CD4-positive, alpha-beta memory T cell (primary cell): ENCODE measurements at regions not wholly inside any gene's neighbourhood (a gene's known extent, or its start where the extent isn't known, plus 50 kb on each side); places are given as distances from the start of the nearest gene placed in this dataset.

Experiments
- CTCF ChIA-PET: fragments of 350-600 bp; sonication (Branson Sonifier 250); formaldehyde crosslinking; loops from one replicate; lab custom pipeline; 2021; ENCODE audit warnings: inconsistent platforms; ENCODE audit not compliant: partially characterized antibody; lab: Charles Lee
- POLR2A ChIA-PET: fragments of 350-600 bp; sonication (Branson Sonifier 250); formaldehyde crosslinking; loops from one replicate; lab custom pipeline; 2021; ENCODE audit not compliant: partially characterized antibody; lab: Charles Lee
- DNase-seq, 5 donors: peaks; one replicate each; pipeline versions ENCODE4 v3.0.0 to v3.0.0-alpha.2; 2020 to 2022; ENCODE audit warnings: mixed read lengths in 1 of 5
- H3K27ac ChIP-seq: one replicate; pipeline ENCODE4 v1.7.0; 2013; ENCODE audit warnings: low read depth, low read length
- H3K27me3 ChIP-seq: 2 replicates; pipeline ENCODE4 v1.7.0; 2013; ENCODE audit warnings: mild to moderate bottlenecking, low read length, moderate library complexity; ENCODE audit not compliant: insufficient read depth
- H3K36me3 ChIP-seq: 2 replicates; pipeline ENCODE4 v1.7.0; 2013; ENCODE audit warnings: mild to moderate bottlenecking, low read length, moderate library complexity; ENCODE audit not compliant: insufficient read depth
- H3K4me1 ChIP-seq: 2 replicates; pipeline ENCODE4 v1.7.0; 2013; ENCODE audit warnings: mild to moderate bottlenecking, low read length, moderate library complexity; ENCODE audit not compliant: insufficient read depth
- H3K4me3 ChIP-seq, 2 donors: one replicate each; pipeline ENCODE4 v1.7.0; 2013; ENCODE audit warnings: low read length in 2 of 2, mild to moderate bottlenecking in 1 of 2
- H3K9me3 ChIP-seq, 2 donors: one replicate each; pipeline ENCODE4 v1.7.0; 2013; ENCODE audit warnings: low read length in 2 of 2, control low read depth in 1 of 2; ENCODE audit not compliant: control insufficient read depth in 1 of 2
- H3K27ac Mint-ChIP-seq, 7 donors: one replicate each; pipeline ENCODE4 v1.8.0; 2020 to 2021; ENCODE audit warnings: mixed read lengths in 7 of 7, mild to moderate bottlenecking in 6 of 7, inconsistent platforms in 3 of 7, moderate library complexity in 3 of 7
- H3K27me3 Mint-ChIP-seq, 2 donors: one replicate each; pipeline ENCODE4 v1.8.0; 2020 to 2021; ENCODE audit warnings: mixed read lengths in 2 of 2
- H3K36me3 Mint-ChIP-seq, 2 donors: one replicate each; pipeline ENCODE4 v1.8.0; 2020 to 2021; ENCODE audit warnings: mixed read lengths in 2 of 2, inconsistent platforms in 1 of 2, mild to moderate bottlenecking in 1 of 2
- H3K4me1 Mint-ChIP-seq, 4 donors: one replicate each; pipeline ENCODE4 v1.8.0; 2020 to 2021; ENCODE audit warnings: mixed read lengths in 4 of 4, mild to moderate bottlenecking in 1 of 4
- H3K4me3 Mint-ChIP-seq, 8 donors: one replicate each; pipeline ENCODE4 v1.8.0; 2020 to 2021; ENCODE audit warnings: mixed read lengths in 8 of 8, mild to moderate bottlenecking in 7 of 8, moderate library complexity in 6 of 8, inconsistent platforms in 3 of 8
- H3K9me3 Mint-ChIP-seq, 8 donors: one replicate each; pipeline ENCODE4 v1.8.0; 2020 to 2021; ENCODE audit warnings: mixed read lengths in 8 of 8, mild to moderate bottlenecking in 5 of 8, inconsistent platforms in 3 of 8, moderate library complexity in 1 of 8
- intact Hi-C: fragments of 100-400 bp; cut with micrococcal nuclease; formaldehyde crosslinking; loops from one replicate; pipeline ENCODE4 v1.15.1; 2023

DNA sequence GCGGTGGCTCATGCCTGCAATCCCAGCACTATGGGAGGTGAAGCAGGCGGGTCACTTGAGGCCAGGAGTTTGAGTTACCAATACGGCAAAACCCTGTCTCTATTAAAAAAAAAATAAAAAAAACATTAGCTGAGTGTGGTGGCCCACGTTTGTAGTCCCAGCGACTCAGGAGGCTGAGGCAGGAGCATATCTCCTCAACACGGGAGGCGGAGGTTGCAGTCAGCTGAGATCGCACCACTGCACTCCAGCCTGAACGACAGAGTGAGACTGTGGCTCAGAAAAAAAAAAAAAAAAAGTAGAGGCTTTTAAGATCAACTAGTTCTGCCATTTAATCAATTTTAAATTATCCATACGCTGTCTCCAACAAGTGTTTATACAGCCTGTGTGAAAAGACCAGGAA, 1130.3 kb downstream of the PCDH9 start:
- H3K9me3 ChIP-seq: no peaks in the 10 kb centered on the region
- H3K36me3 Mint-ChIP-seq: no peaks in the 10 kb centered on the region
- H3K27ac ChIP-seq: no peak overlapping the region
- H3K4me1 Mint-ChIP-seq: no peaks in the 10 kb centered on the region
- no peak overlapping the region for H3K27ac Mint-ChIP-seq
- intact Hi-C loops: no loop called here
- no peak overlapping the region for H3K4me3 Mint-ChIP-seq
- H3K4me3 ChIP-seq: no peak overlapping the region
- no peaks in the 10 kb centered on the region for H3K4me1 ChIP-seq
- H3K9me3 Mint-ChIP-seq: peaks cover 0 to 12% (median 3%) of the 10 kb centered on the region in 8 donors
- no peak for DNase-seq
- POLR2A ChIA-PET: no interaction called here
- no peaks in the 10 kb centered on the region for H3K36me3 ChIP-seq
- no peaks in the 10 kb centered on the region for H3K27me3 Mint-ChIP-seq
- CTCF ChIA-PET: no interaction called here
- H3K27me3 ChIP-seq: no peaks in the 10 kb centered on the region

GRCh38 chr13:66098931-66099628, 1131.1 kb downstream of the PCDH9 start:
- no peaks in the 10 kb centered on the region for H3K4me1 Mint-ChIP-seq
- POLR2A ChIA-PET: no interaction called here
- DNase-seq: no peak
- Histone ChIP-seq H3K4me1 (no peaks in the 10 kb centered on the region), H3K27ac (no peak overlapping the region), H3K9me3 (no peaks in the 10 kb centered on the region), H3K4me3 (no peak overlapping the region), H3K36me3 (no peaks in the 10 kb centered on the region), H3K27me3 (no peaks in the 10 kb centered on the region)
- no peaks in the 10 kb centered on the region for H3K27me3 Mint-ChIP-seq
- no peak overlapping the region for H3K4me3 Mint-ChIP-seq
- CTCF ChIA-PET: no interaction called here
- peaks cover 0 to 13% (median 3%) of the 10 kb centered on the region in 8 donors for H3K9me3 Mint-ChIP-seq
- intact Hi-C loops: no loop called here
- H3K27ac Mint-ChIP-seq: no peak overlapping the region
- H3K36me3 Mint-ChIP-seq: no peaks in the 10 kb centered on the region

DNA sequence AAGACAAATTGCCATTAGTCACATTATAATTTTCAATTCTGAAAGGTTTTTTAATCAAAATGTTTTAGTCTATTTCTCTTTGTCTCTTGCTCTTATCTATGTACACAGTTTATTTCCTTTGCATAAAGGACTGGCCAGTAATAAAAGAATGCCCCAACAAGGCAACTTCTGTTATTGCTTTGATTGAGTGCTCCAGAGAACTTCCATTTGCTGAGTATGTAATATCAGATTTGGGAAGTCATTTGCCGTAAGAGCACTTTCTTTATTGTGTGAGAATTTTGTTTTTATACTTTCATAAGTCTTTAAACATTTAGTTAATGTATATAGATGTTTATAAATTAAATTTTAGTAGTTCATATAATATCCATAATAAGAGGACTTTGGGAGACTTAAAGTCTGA, 1140.4 kb downstream of the PCDH9 start:
- no peak for DNase-seq
- H3K36me3 ChIP-seq: no peaks in the 10 kb centered on the region
- Mint-ChIP-seq H3K36me3 (no peaks in the 10 kb centered on the region), H3K4me1 (no peaks in the 10 kb centered on the region), H3K27me3 (no peaks in the 10 kb centered on the region), H3K9me3 (peaks cover 0 to 19% (median 5%) of the 10 kb centered on the region in 8 donors), H3K4me3 (no peak overlapping the region), H3K27ac (no peak overlapping the region)
- H3K27me3 ChIP-seq: no peaks in the 10 kb centered on the region
- no peak overlapping the region for H3K4me3 ChIP-seq
- POLR2A ChIA-PET: no interaction called here
- no peaks in the 10 kb centered on the region for H3K4me1 ChIP-seq
- no peaks in the 10 kb centered on the region for H3K9me3 ChIP-seq
- CTCF ChIA-PET: no interaction called here
- intact Hi-C loops: no loop called here
- no peak overlapping the region for H3K27ac ChIP-seq

- Mint-ChIP-seq H3K27ac (no peak overlapping the region), H3K9me3 (peaks cover 0 to 18% (median 6%) of the 10 kb centered on the region in 8 donors), H3K36me3 (no peaks in the 10 kb centered on the region), H3K4me1 (no peaks in the 10 kb centered on the region), H3K27me3 (no peaks in the 10 kb centered on the region), H3K4me3 (no peak overlapping the region)
- Histone ChIP-seq H3K36me3 (no peaks in the 10 kb centered on the region), H3K27ac (no peak overlapping the region), H3K4me1 (no peaks in the 10 kb centered on the region), H3K4me3 (no peak overlapping the region), H3K9me3 (no peaks in the 10 kb centered on the region), H3K27me3 (no peaks in the 10 kb centered on the region)
- no peak for DNase-seq
- POLR2A ChIA-PET: no interaction called here
- intact Hi-C loops: no loop called here
- CTCF ChIA-PET: no interaction called here
These were observed 1142.8 kb downstream of the PCDH9 start for GRCh38 chr13:66087269-66087710.

DNA sequence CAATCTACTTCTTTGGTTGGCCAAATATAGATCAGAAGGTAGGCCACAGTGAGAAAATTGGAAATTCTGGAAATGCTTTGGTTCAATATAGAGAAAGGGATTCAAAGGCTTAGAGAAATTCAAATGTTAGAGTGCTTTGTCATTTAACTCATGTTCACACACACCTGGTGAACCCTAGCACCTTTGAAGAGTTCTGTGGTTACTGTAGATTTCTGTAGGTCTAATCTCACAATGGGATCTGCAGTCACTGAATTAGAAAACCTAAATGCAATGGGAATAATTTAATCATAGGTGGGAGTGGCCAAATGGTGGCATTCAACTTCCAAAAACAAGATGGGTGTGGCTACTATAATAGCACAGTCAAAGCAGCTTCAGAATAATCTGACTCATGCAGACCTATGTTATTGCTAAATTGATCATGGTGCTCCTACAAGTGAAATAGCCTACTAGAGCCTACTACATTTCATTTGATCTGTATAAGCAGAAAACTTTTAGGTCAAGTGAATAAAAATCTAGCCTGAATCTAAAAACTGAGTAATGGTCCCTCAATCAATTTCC, 1152.9 kb downstream of the PCDH9 start:
- Mint-ChIP-seq H3K9me3 (peaks cover 0 to 12% (median 4%) of the 10 kb centered on the region in 8 donors), H3K27me3 (no peaks in the 10 kb centered on the region), H3K27ac (no peak overlapping the region), H3K4me1 (no peaks in the 10 kb centered on the region), H3K36me3 (no peaks in the 10 kb centered on the region), H3K4me3 (no peak overlapping the region)
- CTCF ChIA-PET: no interaction called here
- POLR2A ChIA-PET: no interaction called here
- Histone ChIP-seq H3K27ac (no peak overlapping the region), H3K9me3 (no peaks in the 10 kb centered on the region), H3K4me3 (no peak overlapping the region), H3K36me3 (no peaks in the 10 kb centered on the region), H3K27me3 (no peaks in the 10 kb centered on the region), H3K4me1 (no peaks in the 10 kb centered on the region)
- no peak for DNase-seq
- intact Hi-C loops: no loop called here

- ChIA-PET CTCF (no interaction called here), POLR2A (no interaction called here)
- Histone ChIP-seq H3K4me1 (no peaks in the 10 kb centered on the region), H3K4me3 (no peak overlapping the region), H3K27ac (no peak overlapping the region), H3K36me3 (no peaks in the 10 kb centered on the region), H3K27me3 (no peaks in the 10 kb centered on the region), H3K9me3 (no peaks in the 10 kb centered on the region)
- no peak for DNase-seq
- Mint-ChIP-seq H3K27me3 (no peaks in the 10 kb centered on the region), H3K27ac (peak overlapping the region in 1 of 7 donors; percentile 50), H3K36me3 (no peaks in the 10 kb centered on the region), H3K9me3 (peaks cover 0 to 12% (median 4%) of the 10 kb centered on the region in 8 donors), H3K4me3 (no peak overlapping the region), H3K4me1 (no peaks in the 10 kb centered on the region)
- intact Hi-C loops: no loop called here
These were observed 1153.7 kb downstream of the PCDH9 start for GRCh38 chr13:66076417-66076816.

DNA sequence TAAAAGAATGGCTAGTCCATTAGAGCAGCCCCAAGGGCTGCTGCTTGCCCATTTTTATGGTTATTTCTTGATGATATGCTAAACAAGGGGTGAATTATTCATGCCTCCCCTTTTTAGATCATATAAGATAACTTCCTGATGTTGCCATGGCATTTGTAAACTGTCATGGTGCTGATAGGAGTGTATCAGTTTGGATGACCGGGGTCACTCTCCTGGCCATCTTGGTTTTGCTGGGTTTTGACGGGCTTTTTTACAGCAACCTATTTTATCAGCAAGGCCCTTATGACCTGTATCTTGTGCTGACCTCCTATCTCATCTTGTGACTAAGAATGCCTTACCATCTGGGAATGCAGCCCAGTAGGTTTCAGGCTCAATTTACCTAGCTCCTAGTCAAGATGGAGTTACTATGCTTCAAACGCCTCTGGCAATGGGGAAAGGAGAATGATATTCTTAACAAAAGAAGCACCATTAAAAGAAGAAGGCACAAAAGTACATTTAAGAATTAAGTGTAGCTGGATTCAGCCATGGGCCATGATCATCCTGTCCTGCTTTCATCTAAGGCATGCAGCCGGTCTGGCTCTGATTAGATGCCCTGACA, 1156.0 kb downstream of the PCDH9 start:
- H3K27ac Mint-ChIP-seq: no peak overlapping the region

More for the DNA sequence above, 1156.0 kb downstream of the PCDH9 start:
- H3K4me1 Mint-ChIP-seq: no peaks in the 10 kb centered on the region
- no peak overlapping the region for H3K4me3 Mint-ChIP-seq
- peaks cover 0 to 12% (median 6%) of the 10 kb centered on the region in 8 donors for H3K9me3 Mint-ChIP-seq
- H3K27me3 ChIP-seq: no peaks in the 10 kb centered on the region
- H3K36me3 Mint-ChIP-seq: no peaks in the 10 kb centered on the region
- H3K27ac ChIP-seq: no peak overlapping the region
- no peak overlapping the region for H3K4me3 ChIP-seq
- intact Hi-C loops: no loop called here
- CTCF ChIA-PET: no interaction called here
- H3K4me1 ChIP-seq: no peaks in the 10 kb centered on the region
- no peak for DNase-seq
- POLR2A ChIA-PET: no interaction called here
- H3K27me3 Mint-ChIP-seq: no peaks in the 10 kb centered on the region
- no peaks in the 10 kb centered on the region for H3K36me3 ChIP-seq
- no peaks in the 10 kb centered on the region for H3K9me3 ChIP-seq
